Tibial nerve (tissue), 3 donors: ENCODE measurements at regions not wholly inside any gene's neighbourhood (a gene's known extent, or its start where the extent isn't known, plus 50 kb on each side); places are given as distances from the start of the nearest gene placed in this dataset.

Source experiments
- POLR2A ChIP-seq, 2 donors: fragments of 450-650 bp; IDR thresholded peaks; one replicate each; pipeline ENCODE4 v1.6.1; 2017; ENCODE audit warnings: antibody characterized with exemption in 2 of 2, mild to moderate bottlenecking in 2 of 2, moderate library complexity in 2 of 2
- TF ChIP-seq, protein P1 (sequence below), 5 experiments: fragments of 200-600 bp in 3 of 5; fragments of 450-650 bp in 2 of 5; sonication (generic) in 3 of 5; IDR thresholded peaks; one replicate each; pipeline ENCODE4 v1.5.1; 2016 to 2019; ENCODE audit warnings: antibody characterized with exemption in 5 of 5, mild to moderate bottlenecking in 3 of 5, moderate library complexity in 2 of 5

DNA sequence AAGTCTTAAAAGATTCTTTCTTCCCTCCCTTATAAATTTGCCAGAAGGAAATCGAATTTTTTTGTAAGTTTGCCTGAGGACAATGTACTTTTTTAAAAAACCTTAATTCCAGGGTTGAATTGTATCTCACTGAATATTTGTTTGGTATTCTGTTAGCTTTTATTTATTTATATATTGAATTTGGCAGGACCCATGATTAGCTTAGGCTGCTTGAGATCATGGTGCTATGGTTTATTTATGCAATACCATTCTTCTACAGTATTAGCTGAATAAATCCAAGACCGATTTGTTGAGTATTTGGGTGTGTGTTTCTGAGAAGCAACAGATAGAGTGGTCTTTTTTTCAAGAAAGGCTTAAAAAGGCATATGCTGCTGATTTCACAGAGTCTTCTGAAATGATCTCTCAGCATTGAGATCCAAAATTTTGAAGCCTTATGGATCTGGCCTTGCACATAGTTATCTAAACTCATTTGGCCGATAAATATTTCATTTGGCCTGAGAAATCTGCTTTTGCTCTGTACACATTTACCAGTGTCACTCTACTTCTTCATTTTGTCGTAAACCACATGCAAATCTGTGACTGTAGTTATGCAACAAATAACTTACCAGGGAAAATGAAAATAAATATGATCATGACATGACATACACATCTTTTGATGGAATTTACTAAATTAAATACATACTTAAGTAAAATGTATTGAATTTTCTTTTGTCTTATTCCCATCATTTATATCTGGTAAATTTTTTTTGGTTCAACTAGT lies 265.8 kb upstream of the FLRT2 start:
- TF ChIP-seq, protein P1, sequence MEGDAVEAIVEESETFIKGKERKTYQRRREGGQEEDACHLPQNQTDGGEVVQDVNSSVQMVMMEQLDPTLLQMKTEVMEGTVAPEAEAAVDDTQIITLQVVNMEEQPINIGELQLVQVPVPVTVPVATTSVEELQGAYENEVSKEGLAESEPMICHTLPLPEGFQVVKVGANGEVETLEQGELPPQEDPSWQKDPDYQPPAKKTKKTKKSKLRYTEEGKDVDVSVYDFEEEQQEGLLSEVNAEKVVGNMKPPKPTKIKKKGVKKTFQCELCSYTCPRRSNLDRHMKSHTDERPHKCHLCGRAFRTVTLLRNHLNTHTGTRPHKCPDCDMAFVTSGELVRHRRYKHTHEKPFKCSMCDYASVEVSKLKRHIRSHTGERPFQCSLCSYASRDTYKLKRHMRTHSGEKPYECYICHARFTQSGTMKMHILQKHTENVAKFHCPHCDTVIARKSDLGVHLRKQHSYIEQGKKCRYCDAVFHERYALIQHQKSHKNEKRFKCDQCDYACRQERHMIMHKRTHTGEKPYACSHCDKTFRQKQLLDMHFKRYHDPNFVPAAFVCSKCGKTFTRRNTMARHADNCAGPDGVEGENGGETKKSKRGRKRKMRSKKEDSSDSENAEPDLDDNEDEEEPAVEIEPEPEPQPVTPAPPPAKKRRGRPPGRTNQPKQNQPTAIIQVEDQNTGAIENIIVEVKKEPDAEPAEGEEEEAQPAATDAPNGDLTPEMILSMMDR (IDR thresholded peaks at IDR 0.05) = no peak
- no peak for TF ChIP-seq POLR2A (IDR thresholded peaks at IDR 0.05)
